Activated T-cell treated with anti-CD3 and anti-CD28 coated beads, Interleukin-2, amount 50 U/mL, for 72 hours (primary cell): ENCODE measurements at regions not wholly inside any gene's neighbourhood (a gene's known extent, or its start where the extent isn't known, plus 50 kb on each side); places are given as distances from the start of the nearest gene placed in this dataset.

Source experiments
- ATAC-seq, 2 donors: fragments of 150-1000 bp; cut with Tn5 transposase; replicated peaks in 1 of 2; 2 replicates each; pipeline ENCODE4 v1.10.0; 2021; ENCODE audit warnings: moderate library complexity in 2 of 2, mild to moderate bottlenecking in 1 of 2
- DNase-seq, 2 donors: peaks; one replicate each; pipeline ENCODE4 v3.0.0; 2021 to 2022; ENCODE audit warnings: mixed read lengths in 1 of 2
- H3K27ac Mint-ChIP-seq: one replicate; pipeline ENCODE4 v1.8.0; 2022; ENCODE audit warnings: mild to moderate bottlenecking, moderate library complexity, mixed read lengths
- H3K27me3 Mint-ChIP-seq: one replicate; pipeline ENCODE4 v1.8.0; 2022; ENCODE audit warnings: low read depth, mixed read lengths
- H3K36me3 Mint-ChIP-seq, 2 donors: one replicate each; pipeline ENCODE4 v1.8.0; 2022; ENCODE audit warnings: mixed read lengths in 2 of 2, mild to moderate bottlenecking in 1 of 2; ENCODE audit not compliant: insufficient read depth in 2 of 2
- H3K4me1 Mint-ChIP-seq: one replicate; pipeline ENCODE4 v1.8.0; 2022; ENCODE audit warnings: low read depth, mixed read lengths
- H3K4me3 Mint-ChIP-seq, 2 donors: one replicate each; pipeline ENCODE4 v1.8.0; 2022; ENCODE audit warnings: mild to moderate bottlenecking in 2 of 2, mixed read lengths in 2 of 2, moderate library complexity in 2 of 2
- H3K9me3 Mint-ChIP-seq, 2 donors: one replicate each; pipeline ENCODE4 v1.8.0; 2022; ENCODE audit warnings: mixed read lengths in 2 of 2

GRCh38 chr5:30878746-30879145, 314.7 kb upstream of the CDH6 start:
- no peak for DNase-seq
- no peak overlapping the region for H3K4me3 Mint-ChIP-seq
- ATAC-seq = no peak
- H3K27me3 Mint-ChIP-seq = no peaks in the 10 kb centered on the region
- H3K9me3 Mint-ChIP-seq = peaks cover 8 to 13% of the 10 kb centered on the region in 2 donors
- no peaks in the 10 kb centered on the region for H3K4me1 Mint-ChIP-seq
- no peak overlapping the region for H3K27ac Mint-ChIP-seq
- no peaks in the 10 kb centered on the region for H3K36me3 Mint-ChIP-seq

GRCh38 chr5:30878296-30878695, 315.2 kb upstream of the CDH6 start:
- no peak overlapping the region for H3K4me3 Mint-ChIP-seq

GRCh38 chr5:30874241-30875034, 319.0 kb upstream of the CDH6 start:
- DNase-seq (no peak), ATAC-seq (no peak)
- Mint-ChIP-seq H3K27ac (no peak overlapping the region), H3K36me3 (no peaks in the 10 kb centered on the region), H3K27me3 (no peaks in the 10 kb centered on the region), H3K9me3 (peaks cover 4 to 9% of the 10 kb centered on the region in 2 donors), H3K4me1 (no peaks in the 10 kb centered on the region), H3K4me3 (no peak overlapping the region)

More at GRCh38 chr5:30878296-30878695, 315.2 kb upstream of the CDH6 start:
- peaks cover 8 to 12% of the 10 kb centered on the region in 2 donors for H3K9me3 Mint-ChIP-seq
- H3K36me3 Mint-ChIP-seq = no peaks in the 10 kb centered on the region
- no peak for ATAC-seq
- H3K4me1 Mint-ChIP-seq = no peaks in the 10 kb centered on the region
- no peak for DNase-seq
- H3K27ac Mint-ChIP-seq = no peak overlapping the region
- no peaks in the 10 kb centered on the region for H3K27me3 Mint-ChIP-seq

- no peaks in the 10 kb centered on the region for H3K36me3 Mint-ChIP-seq
- no peaks in the 10 kb centered on the region for H3K4me1 Mint-ChIP-seq
- no peak overlapping the region for H3K27ac Mint-ChIP-seq
- ATAC-seq (no peak), DNase-seq (no peak)
- no peak overlapping the region for H3K4me3 Mint-ChIP-seq
- peaks cover 0 to 7% of the 10 kb centered on the region in 2 donors for H3K9me3 Mint-ChIP-seq
- no peaks in the 10 kb centered on the region for H3K27me3 Mint-ChIP-seq
Measured at GRCh38 chr5:30871196-30871595, 322.3 kb upstream of the CDH6 start.

- Mint-ChIP-seq H3K4me3 (no peak overlapping the region), H3K27ac (no peak overlapping the region), H3K27me3 (no peaks in the 10 kb centered on the region), H3K9me3 (peaks cover 7 to 13% of the 10 kb centered on the region in 2 donors), H3K4me1 (no peaks in the 10 kb centered on the region), H3K36me3 (peaks cover 0 to 4% of the 10 kb centered on the region in 2 donors)
- ATAC-seq (no peak), DNase-seq (no peak)
Measured at GRCh38 chr5:30867711-30868110, 325.8 kb upstream of the CDH6 start.

GRCh38 chr5:30866142-30866541, 327.3 kb upstream of the CDH6 start:
- no peak overlapping the region for H3K27ac Mint-ChIP-seq
- H3K9me3 Mint-ChIP-seq = peaks cover 7 to 11% of the 10 kb centered on the region in 2 donors
- peaks cover 0 to 4% of the 10 kb centered on the region in 2 donors for H3K36me3 Mint-ChIP-seq
- ATAC-seq = no peak
- no peak for DNase-seq
- H3K27me3 Mint-ChIP-seq = no peaks in the 10 kb centered on the region
- H3K4me3 Mint-ChIP-seq = no peak overlapping the region
- no peaks in the 10 kb centered on the region for H3K4me1 Mint-ChIP-seq

- peaks cover 10 to 13% of the 10 kb centered on the region in 2 donors for H3K9me3 Mint-ChIP-seq
Measured at GRCh38 chr5:30856242-30856641, 337.2 kb upstream of the CDH6 start.

GRCh38 chr5:30853158-30853557, 340.3 kb upstream of the CDH6 start:
- ATAC-seq (no peak), DNase-seq (no peak)
- H3K27me3 Mint-ChIP-seq = no peaks in the 10 kb centered on the region
- H3K36me3 Mint-ChIP-seq = no peaks in the 10 kb centered on the region
- no peak overlapping the region for H3K27ac Mint-ChIP-seq
- no peaks in the 10 kb centered on the region for H3K4me1 Mint-ChIP-seq
- peaks cover 8 to 10% of the 10 kb centered on the region in 2 donors for H3K9me3 Mint-ChIP-seq
- no peak overlapping the region for H3K4me3 Mint-ChIP-seq

More at GRCh38 chr5:30856242-30856641, 337.2 kb upstream of the CDH6 start:
- Mint-ChIP-seq H3K4me1 (no peaks in the 10 kb centered on the region), H3K27ac (no peak overlapping the region), H3K4me3 (no peak overlapping the region), H3K36me3 (no peaks in the 10 kb centered on the region), H3K27me3 (no peaks in the 10 kb centered on the region)
- DNase-seq (no peak), ATAC-seq (no peak)

GRCh38 chr5:30850866-30851265, 342.6 kb upstream of the CDH6 start:
- Mint-ChIP-seq H3K27ac (no peak overlapping the region), H3K9me3 (peaks cover 7% of the 10 kb centered on the region in 2 donors), H3K4me3 (no peak overlapping the region), H3K4me1 (no peaks in the 10 kb centered on the region), H3K36me3 (no peaks in the 10 kb centered on the region), H3K27me3 (no peaks in the 10 kb centered on the region)
- DNase-seq (no peak), ATAC-seq (no peak)

GRCh38 chr5:30849931-30850710, 343.4 kb upstream of the CDH6 start:
- no peak for ATAC-seq
- DNase-seq = no peak
- Mint-ChIP-seq H3K36me3 (no peaks in the 10 kb centered on the region), H3K4me3 (no peak overlapping the region), H3K9me3 (peaks cover 7% of the 10 kb centered on the region in 2 donors), H3K27me3 (no peaks in the 10 kb centered on the region), H3K4me1 (no peaks in the 10 kb centered on the region), H3K27ac (no peak overlapping the region)

- ATAC-seq = no peak
- Mint-ChIP-seq H3K4me1 (no peaks in the 10 kb centered on the region), H3K36me3 (no peaks in the 10 kb centered on the region), H3K27ac (no peak overlapping the region), H3K27me3 (no peaks in the 10 kb centered on the region), H3K4me3 (no peak overlapping the region), H3K9me3 (peaks cover 3 to 8% of the 10 kb centered on the region in 2 donors)
- no peak for DNase-seq
Measured at GRCh38 chr5:30846171-30846570, 347.3 kb upstream of the CDH6 start.

- H3K36me3 Mint-ChIP-seq = no peaks in the 10 kb centered on the region
- no peaks in the 10 kb centered on the region for H3K4me1 Mint-ChIP-seq
- no peaks in the 10 kb centered on the region for H3K27me3 Mint-ChIP-seq
- ATAC-seq (no peak), DNase-seq (no peak)
- H3K27ac Mint-ChIP-seq = no peak overlapping the region
- H3K9me3 Mint-ChIP-seq = peaks cover 3 to 12% of the 10 kb centered on the region in 2 donors
- H3K4me3 Mint-ChIP-seq = no peak overlapping the region
Measured at GRCh38 chr5:30845194-30845593, 348.3 kb upstream of the CDH6 start.

- H3K4me3 Mint-ChIP-seq = no peak overlapping the region
- no peak for ATAC-seq
Measured at GRCh38 chr5:30843541-30843940, 349.9 kb upstream of the CDH6 start.

More at GRCh38 chr5:30843541-30843940, 349.9 kb upstream of the CDH6 start:
- no peaks in the 10 kb centered on the region for H3K36me3 Mint-ChIP-seq
- H3K9me3 Mint-ChIP-seq = peaks cover 3 to 13% of the 10 kb centered on the region in 2 donors
- H3K27ac Mint-ChIP-seq = no peak overlapping the region
- no peak for DNase-seq
- no peaks in the 10 kb centered on the region for H3K4me1 Mint-ChIP-seq
- H3K27me3 Mint-ChIP-seq = no peaks in the 10 kb centered on the region
